ENCODE measurements at regions not wholly inside any gene's neighbourhood (a gene's known extent, or its start where the extent isn't known, plus 50 kb on each side); places are given as distances from the start of the nearest gene placed in this dataset.

DNA sequence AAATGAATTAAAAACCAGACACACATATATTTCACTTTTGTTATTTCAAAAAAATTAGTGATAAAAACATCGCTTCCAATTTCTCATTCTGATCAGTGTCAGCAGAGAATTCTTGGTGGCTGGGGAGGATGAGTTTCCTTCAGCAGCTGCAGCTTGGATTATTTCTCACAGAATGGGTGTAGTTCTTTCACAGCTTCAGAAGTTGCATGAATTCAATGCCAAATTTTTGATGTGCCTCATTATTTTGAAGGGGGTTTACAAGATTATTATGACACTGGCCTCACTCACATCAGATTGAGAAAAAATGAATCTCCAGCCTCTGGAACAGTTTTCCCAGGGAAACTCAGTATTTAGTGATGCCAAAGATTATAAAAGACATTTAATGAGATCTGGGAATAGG, 184.9 kb upstream of the WDFY3 start:
- TF ChIP-seq, protein P1, sequence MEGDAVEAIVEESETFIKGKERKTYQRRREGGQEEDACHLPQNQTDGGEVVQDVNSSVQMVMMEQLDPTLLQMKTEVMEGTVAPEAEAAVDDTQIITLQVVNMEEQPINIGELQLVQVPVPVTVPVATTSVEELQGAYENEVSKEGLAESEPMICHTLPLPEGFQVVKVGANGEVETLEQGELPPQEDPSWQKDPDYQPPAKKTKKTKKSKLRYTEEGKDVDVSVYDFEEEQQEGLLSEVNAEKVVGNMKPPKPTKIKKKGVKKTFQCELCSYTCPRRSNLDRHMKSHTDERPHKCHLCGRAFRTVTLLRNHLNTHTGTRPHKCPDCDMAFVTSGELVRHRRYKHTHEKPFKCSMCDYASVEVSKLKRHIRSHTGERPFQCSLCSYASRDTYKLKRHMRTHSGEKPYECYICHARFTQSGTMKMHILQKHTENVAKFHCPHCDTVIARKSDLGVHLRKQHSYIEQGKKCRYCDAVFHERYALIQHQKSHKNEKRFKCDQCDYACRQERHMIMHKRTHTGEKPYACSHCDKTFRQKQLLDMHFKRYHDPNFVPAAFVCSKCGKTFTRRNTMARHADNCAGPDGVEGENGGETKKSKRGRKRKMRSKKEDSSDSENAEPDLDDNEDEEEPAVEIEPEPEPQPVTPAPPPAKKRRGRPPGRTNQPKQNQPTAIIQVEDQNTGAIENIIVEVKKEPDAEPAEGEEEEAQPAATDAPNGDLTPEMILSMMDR (IDR thresholded peaks at IDR 0.05): no peak
- TF ChIP-seq POLR2AphosphoS5 (IDR thresholded peaks at IDR 0.05): no peak
- no peak for TF ChIP-seq EP300 (IDR thresholded peaks at IDR 0.05)

Measured in esophagus muscularis mucosa (tissue), 4 donors.